Karpas-422 (cell line): ENCODE measurements at regions not wholly inside any gene's neighbourhood (a gene's known extent, or its start where the extent isn't known, plus 50 kb on each side); places are given as distances from the start of the nearest gene placed in this dataset.

Source experiments
- DNase-seq: peaks from one replicate; pipeline ENCODE4 v3.0.0-alpha.2; 2015
- H2AFZ ChIP-seq: fragments of 200-600 bp; sonication (generic); 2 replicates; pipeline ENCODE4 v1.6.1; 2014; ENCODE audit warnings: antibody characterized with exemption, low read length, mixed read lengths
- H3K27ac ChIP-seq: fragments of 200-600 bp; sonication (generic); 2 replicates; pipeline ENCODE4 v1.5.1; 2014; ENCODE audit warnings: mild to moderate bottlenecking, low read length, moderate library complexity
- H3K27me3 ChIP-seq: fragments of 200-600 bp; sonication (generic); 2 replicates; pipeline ENCODE4 v1.6.1; 2014; ENCODE audit warnings: low read length, mixed read lengths
- H3K36me3 ChIP-seq: fragments of 200-600 bp; sonication (generic); 2 replicates; pipeline ENCODE4 v1.6.1; 2014; ENCODE audit warnings: low read length, mixed read lengths; ENCODE audit not compliant: insufficient read depth
- H3K4me1 ChIP-seq: fragments of 200-600 bp; sonication (generic); 2 replicates; pipeline ENCODE4 v1.6.1; 2014; ENCODE audit warnings: mild to moderate bottlenecking, low read length, mixed read lengths
- H3K4me2 ChIP-seq: fragments of 200-600 bp; sonication (generic); 2 replicates; pipeline ENCODE4 v1.6.1; 2014; ENCODE audit warnings: low read length, low read depth, mild to moderate bottlenecking; ENCODE audit not compliant: poor library complexity, severe bottlenecking
- H3K4me3 ChIP-seq: fragments of 200-600 bp; sonication (generic); 2 replicates; pipeline ENCODE4 v1.5.1; 2014; ENCODE audit warnings: mild to moderate bottlenecking, antibody characterized with exemption, low read length, mixed read lengths
- H3K79me2 ChIP-seq: fragments of 200-600 bp; sonication (generic); 2 replicates; pipeline ENCODE4 v1.6.1; 2014; ENCODE audit warnings: mild to moderate bottlenecking, low read length, mixed read lengths
- H3K9ac ChIP-seq: fragments of 200-600 bp; sonication (generic); 2 replicates; pipeline ENCODE4 v1.6.0; 2014; ENCODE audit warnings: low read length
- H3K9me2 ChIP-seq: fragments of 200-600 bp; sonication (generic), shearing (Covaris generic); replicated peaks from 2 replicates; pipeline ENCODE4 v1.6.0; 2014; ENCODE audit warnings: mild to moderate bottlenecking, low read length, moderate library complexity; ENCODE audit not compliant: insufficient read depth
- H3K9me3 ChIP-seq: fragments of 300-700, 200-600 bp; sonication (generic); 2 replicates; pipeline ENCODE4 v1.6.1; 2014; ENCODE audit warnings: low read length, mixed read lengths
- H4K20me1 ChIP-seq: fragments of 200-600 bp; sonication (generic); 2 replicates; pipeline ENCODE4 v1.6.1; 2014; ENCODE audit warnings: mild to moderate bottlenecking, antibody characterized with exemption, low read length, low read depth; ENCODE audit not compliant: insufficient read depth

- H3K9me2 ChIP-seq, result 0 out of 2 replicates have a peak, but pooled peaks cover 4% of the 10 kb centered on the region
- H3K27me3 ChIP-seq, result no peaks in the 10 kb centered on the region
- no peak overlapping the region for H3K4me2 ChIP-seq
- no peak overlapping the region for H2AFZ ChIP-seq
- DNase-seq, result no peak
- H4K20me1 ChIP-seq, result no peaks in the 10 kb centered on the region
- no peaks in the 10 kb centered on the region for H3K79me2 ChIP-seq
- H3K9me3 ChIP-seq, result no peaks in the 10 kb centered on the region
- H3K27ac ChIP-seq, result no peak overlapping the region
- no peaks in the 10 kb centered on the region for H3K36me3 ChIP-seq
- no peak overlapping the region for H3K9ac ChIP-seq
- H3K4me1 ChIP-seq, result no peaks in the 10 kb centered on the region
- no peak overlapping the region for H3K4me3 ChIP-seq
Observed at GRCh38 chr2:106012001-106012590, 182.0 kb downstream of the UXS1 start.

- H3K79me2 ChIP-seq, result no peaks in the 10 kb centered on the region
- H3K4me1 ChIP-seq, result no peaks in the 10 kb centered on the region
- no peak for DNase-seq
- H3K27ac ChIP-seq, result no peak overlapping the region
- H3K27me3 ChIP-seq, result no peaks in the 10 kb centered on the region
- no peak overlapping the region for H3K9ac ChIP-seq
- H3K9me2 ChIP-seq, result 0 out of 2 replicates have a peak, but pooled peaks cover 4% of the 10 kb centered on the region
- no peak overlapping the region for H2AFZ ChIP-seq
- H4K20me1 ChIP-seq, result no peaks in the 10 kb centered on the region
- H3K9me3 ChIP-seq, result no peaks in the 10 kb centered on the region
- H3K36me3 ChIP-seq, result no peaks in the 10 kb centered on the region
- no peak overlapping the region for H3K4me2 ChIP-seq
- no peak overlapping the region for H3K4me3 ChIP-seq
Observed at GRCh38 chr2:106011380-106011779, 182.7 kb downstream of the UXS1 start.

GRCh38 chr2:106010818-106011355 is 183.2 kb downstream of the UXS1 start:
- no peaks in the 10 kb centered on the region for H4K20me1 ChIP-seq
- H3K36me3 ChIP-seq, result no peaks in the 10 kb centered on the region
- H3K27ac ChIP-seq, result no peak overlapping the region
- H3K4me2 ChIP-seq, result no peak overlapping the region
- 0 out of 2 replicates have a peak, but pooled peaks cover 4% of the 10 kb centered on the region for H3K9me2 ChIP-seq
- no peaks in the 10 kb centered on the region for H3K79me2 ChIP-seq
- H3K9me3 ChIP-seq, result no peaks in the 10 kb centered on the region
- no peak for DNase-seq
- no peaks in the 10 kb centered on the region for H3K27me3 ChIP-seq
- H3K4me1 ChIP-seq, result no peaks in the 10 kb centered on the region
- H3K9ac ChIP-seq, result no peak overlapping the region
- H2AFZ ChIP-seq, result no peak overlapping the region
- no peak overlapping the region for H3K4me3 ChIP-seq

DNA sequence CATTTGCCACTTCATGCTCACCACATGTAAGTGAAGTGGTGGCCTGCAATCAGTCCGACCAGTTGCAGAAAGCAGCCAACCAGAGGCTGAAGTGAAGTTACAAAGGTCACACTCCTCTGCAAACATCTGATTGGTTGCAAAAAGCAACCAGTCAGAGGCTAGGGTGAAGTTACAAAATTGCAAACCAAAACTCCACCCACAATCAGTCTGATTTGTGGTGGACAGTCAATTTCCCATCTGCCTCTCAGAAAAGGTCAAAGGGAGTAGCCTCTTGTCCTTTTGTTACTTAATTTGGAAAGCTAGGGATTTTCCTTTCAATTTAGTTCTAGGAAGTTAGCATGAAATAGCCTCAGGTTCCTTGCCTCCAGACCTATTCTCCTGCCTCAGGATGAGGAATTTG is 185.0 kb downstream of the UXS1 start:
- no peaks in the 10 kb centered on the region for H4K20me1 ChIP-seq
- H3K4me3 ChIP-seq, result no peak overlapping the region
- no peak for DNase-seq
- H3K79me2 ChIP-seq, result no peaks in the 10 kb centered on the region
- H3K9me3 ChIP-seq, result no peaks in the 10 kb centered on the region
- H3K4me2 ChIP-seq, result no peak overlapping the region
- no peaks in the 10 kb centered on the region for H3K27me3 ChIP-seq
- no peak overlapping the region for H3K27ac ChIP-seq
- no peak overlapping the region for H3K9ac ChIP-seq
- no peaks in the 10 kb centered on the region for H3K36me3 ChIP-seq
- H3K9me2 ChIP-seq, result 0 out of 2 replicates have a peak, but pooled peaks cover 4% of the 10 kb centered on the region
- no peak overlapping the region for H2AFZ ChIP-seq
- H3K4me1 ChIP-seq, result no peaks in the 10 kb centered on the region

DNA sequence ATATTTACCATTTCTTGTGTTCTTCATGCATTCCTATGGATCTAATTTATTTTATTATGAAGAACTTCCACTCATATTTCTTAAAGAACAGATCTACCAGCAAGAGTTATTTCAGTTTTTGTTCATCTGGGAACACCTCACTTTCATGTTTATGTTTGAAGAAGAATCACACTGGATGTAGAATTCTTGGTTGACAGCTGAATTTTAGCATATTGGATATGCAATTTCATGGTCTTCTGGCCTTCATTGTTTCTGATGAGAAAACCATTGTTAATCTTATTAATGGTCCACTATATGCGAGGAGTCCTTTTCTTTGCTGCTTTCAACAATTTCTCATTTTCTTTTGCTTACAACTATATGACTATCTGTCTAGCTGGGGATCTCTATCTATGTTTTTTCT is 189.2 kb downstream of the UXS1 start:
- Histone ChIP-seq H4K20me1 (no peaks in the 10 kb centered on the region), H3K4me2 (no peak overlapping the region), H3K27ac (no peak overlapping the region), H2AFZ (no peak overlapping the region), H3K4me3 (no peak overlapping the region), H3K27me3 (no peaks in the 10 kb centered on the region), H3K79me2 (no peaks in the 10 kb centered on the region), H3K4me1 (no peaks in the 10 kb centered on the region), H3K9me2 (0 out of 2 replicates have a peak, but pooled peaks cover 3% of the 10 kb centered on the region), H3K9me3 (no peaks in the 10 kb centered on the region), H3K36me3 (no peaks in the 10 kb centered on the region), H3K9ac (no peak overlapping the region)
- no peak for DNase-seq

DNA sequence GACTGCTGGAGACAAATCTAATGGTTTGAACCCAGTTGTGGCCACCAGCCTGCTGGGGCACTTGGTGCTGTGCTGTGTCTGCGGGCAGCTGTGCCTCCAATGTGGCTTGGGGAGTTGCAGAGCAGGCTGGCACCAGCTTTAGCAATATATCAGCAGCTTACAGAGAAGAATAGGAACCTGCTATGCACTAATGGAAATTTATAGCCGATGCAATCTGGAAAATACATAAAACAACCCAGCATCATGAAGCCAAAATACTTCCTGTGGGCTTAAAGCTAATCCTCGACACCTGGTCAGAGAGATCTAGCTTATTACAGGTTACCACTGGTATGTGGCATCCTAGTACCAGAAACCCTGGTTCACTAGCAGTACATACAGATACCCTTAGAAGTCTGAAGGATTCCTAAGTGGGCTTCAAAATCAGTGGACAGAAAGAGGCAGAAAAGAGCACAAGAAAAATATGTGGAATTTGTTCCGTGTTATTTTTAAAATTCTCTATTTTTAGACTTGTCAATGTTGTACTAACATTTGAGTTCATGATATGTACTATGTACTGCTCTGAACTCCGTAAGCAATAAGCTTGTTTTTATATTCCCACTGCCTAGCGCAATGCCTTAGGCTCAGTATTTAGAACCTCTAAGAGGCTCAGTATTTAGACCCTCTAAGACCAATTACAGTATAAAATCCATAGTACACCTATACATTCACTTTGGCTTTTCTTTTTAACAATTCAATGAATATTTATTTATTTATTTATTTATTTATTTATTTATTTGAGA is 194.7 kb downstream of the UXS1 start:
- H3K4me3 ChIP-seq, result no peak overlapping the region
- H3K9ac ChIP-seq, result no peak overlapping the region
- DNase-seq, result no peak
- peaks cover 7% of the 10 kb centered on the region for H3K9me3 ChIP-seq
- no peaks in the 10 kb centered on the region for H3K4me1 ChIP-seq
- H3K36me3 ChIP-seq, result no peaks in the 10 kb centered on the region
- H2AFZ ChIP-seq, result no peak overlapping the region
- no peaks in the 10 kb centered on the region for H3K27me3 ChIP-seq
- H3K27ac ChIP-seq, result no peak overlapping the region
- no peaks in the 10 kb centered on the region for H3K79me2 ChIP-seq
- no peaks in the 10 kb centered on the region for H4K20me1 ChIP-seq
- H3K4me2 ChIP-seq, result no peak overlapping the region
- 0 out of 2 replicates have a peak, but pooled peaks cover 3% of the 10 kb centered on the region for H3K9me2 ChIP-seq

DNA sequence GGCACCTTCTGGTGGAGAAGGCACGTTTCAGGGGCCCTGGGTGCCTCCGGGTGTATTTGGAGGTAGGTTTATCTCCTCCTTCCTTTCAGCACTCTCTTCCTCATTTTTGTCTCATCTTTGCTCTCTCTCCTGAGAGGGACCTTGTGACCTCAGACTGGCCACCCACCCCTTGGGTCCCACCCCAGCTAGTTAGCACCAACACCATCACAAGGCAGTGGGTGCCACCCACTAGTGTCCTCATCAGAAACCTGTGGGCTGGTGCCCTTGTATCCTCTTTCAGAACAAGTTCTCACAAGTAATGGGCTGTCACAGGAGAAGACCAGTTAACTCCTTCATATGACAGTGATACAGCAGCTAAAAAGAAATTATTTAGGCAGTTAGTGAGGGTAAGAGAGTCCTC is 196.4 kb downstream of the UXS1 start:
- no peaks in the 10 kb centered on the region for H3K27me3 ChIP-seq
- H3K4me2 ChIP-seq, result no peak overlapping the region
- H3K9ac ChIP-seq, result no peak overlapping the region
- DNase-seq, result no peak
- no peak overlapping the region for H3K27ac ChIP-seq
- H3K79me2 ChIP-seq, result no peaks in the 10 kb centered on the region
- H3K9me2 ChIP-seq, result 0 out of 2 replicates have a peak, but pooled peaks cover 3% of the 10 kb centered on the region
- no peaks in the 10 kb centered on the region for H3K4me1 ChIP-seq
- no peak overlapping the region for H3K4me3 ChIP-seq
- no peaks in the 10 kb centered on the region for H4K20me1 ChIP-seq
- H3K9me3 ChIP-seq, result peaks cover 12% of the 10 kb centered on the region
- H3K36me3 ChIP-seq, result no peaks in the 10 kb centered on the region
- no peak overlapping the region for H2AFZ ChIP-seq

DNA sequence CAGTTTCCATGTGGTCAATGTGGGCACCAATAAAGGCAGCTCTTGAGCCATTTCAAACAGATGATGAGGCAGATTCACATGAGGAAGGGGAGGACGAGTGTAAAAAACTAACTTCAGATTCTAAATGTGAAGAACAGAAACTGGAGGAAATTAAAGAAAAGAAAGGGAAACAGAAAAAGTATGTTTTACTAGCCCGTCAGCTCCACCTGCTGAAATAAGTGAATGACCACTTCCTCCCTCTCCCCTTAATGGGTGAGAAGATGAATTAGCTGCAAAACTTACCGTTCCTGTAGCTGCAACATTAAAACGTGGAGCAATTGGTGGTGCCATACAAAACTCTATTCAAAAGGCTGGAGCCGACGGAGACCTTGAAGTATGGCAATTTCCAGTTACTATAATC is 203.5 kb downstream of the UXS1 start:
- H2AFZ ChIP-seq, result no peak overlapping the region
- H4K20me1 ChIP-seq, result no peaks in the 10 kb centered on the region
- H3K9me2 ChIP-seq, result no peaks in the 10 kb centered on the region
- DNase-seq, result no peak
- H3K27me3 ChIP-seq, result no peaks in the 10 kb centered on the region
- no peak overlapping the region for H3K4me2 ChIP-seq
- H3K9me3 ChIP-seq, result peaks cover 12% of the 10 kb centered on the region
- no peaks in the 10 kb centered on the region for H3K4me1 ChIP-seq
- H3K4me3 ChIP-seq, result no peak overlapping the region
- H3K9ac ChIP-seq, result no peak overlapping the region
- H3K27ac ChIP-seq, result no peak overlapping the region
- no peaks in the 10 kb centered on the region for H3K36me3 ChIP-seq
- H3K79me2 ChIP-seq, result no peaks in the 10 kb centered on the region
